Ishikawa (cell line): ENCODE measurements at regions not wholly inside any gene's neighbourhood (a gene's known extent, or its start where the extent isn't known, plus 50 kb on each side); places are given as distances from the start of the nearest gene placed in this dataset.

Experiments used
- CEBPB ChIP-seq: IDR thresholded peaks from 2 replicates; pipeline ENCODE4 v1.6.1; 2012
- EP300 ChIP-seq: IDR thresholded peaks from 2 replicates; pipeline ENCODE4 v1.6.1; 2012; ENCODE audit warnings: borderline replicate concordance
- NFIC ChIP-seq: IDR thresholded peaks from 2 replicates; pipeline ENCODE4 v1.6.1; 2012
- RAD21 ChIP-seq: IDR thresholded peaks from 2 replicates; pipeline ENCODE4 v1.6.1; 2012; ENCODE audit warnings: low read depth
- TCF12 ChIP-seq: IDR thresholded peaks from 2 replicates; pipeline ENCODE4 v1.6.1; 2012; ENCODE audit warnings: low read depth
- TF ChIP-seq, protein P1 (sequence below): IDR thresholded peaks from 2 replicates; pipeline ENCODE4 v1.6.1; 2012; ENCODE audit warnings: low read depth, mild to moderate bottlenecking
- TF ChIP-seq, protein P2 (sequence below): IDR thresholded peaks from 2 replicates; pipeline ENCODE4 v1.6.1; 2012
- TF ChIP-seq, protein P3 (sequence below): IDR thresholded peaks from 2 replicates; pipeline ENCODE4 v1.6.1; 2012

DNA sequence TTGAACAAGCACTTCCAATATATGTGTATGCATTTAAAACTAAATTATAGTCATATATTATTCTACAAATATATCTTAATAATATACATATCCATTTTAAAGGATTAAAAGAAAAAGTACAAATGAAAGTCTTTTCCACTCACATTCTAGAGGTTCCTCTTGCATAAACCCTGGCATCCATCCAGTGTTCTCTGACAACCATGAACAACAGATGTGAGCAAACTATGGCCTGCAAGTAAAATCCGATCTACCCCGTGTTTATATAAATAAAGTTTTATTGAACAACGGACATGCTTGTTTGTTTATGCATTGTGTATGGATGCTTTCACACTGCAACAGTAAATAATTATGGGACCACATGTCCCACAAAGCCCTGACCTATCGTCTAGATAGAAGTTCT lies 1122.3 kb downstream of the EPHA7 start:
- TF ChIP-seq, protein P1, sequence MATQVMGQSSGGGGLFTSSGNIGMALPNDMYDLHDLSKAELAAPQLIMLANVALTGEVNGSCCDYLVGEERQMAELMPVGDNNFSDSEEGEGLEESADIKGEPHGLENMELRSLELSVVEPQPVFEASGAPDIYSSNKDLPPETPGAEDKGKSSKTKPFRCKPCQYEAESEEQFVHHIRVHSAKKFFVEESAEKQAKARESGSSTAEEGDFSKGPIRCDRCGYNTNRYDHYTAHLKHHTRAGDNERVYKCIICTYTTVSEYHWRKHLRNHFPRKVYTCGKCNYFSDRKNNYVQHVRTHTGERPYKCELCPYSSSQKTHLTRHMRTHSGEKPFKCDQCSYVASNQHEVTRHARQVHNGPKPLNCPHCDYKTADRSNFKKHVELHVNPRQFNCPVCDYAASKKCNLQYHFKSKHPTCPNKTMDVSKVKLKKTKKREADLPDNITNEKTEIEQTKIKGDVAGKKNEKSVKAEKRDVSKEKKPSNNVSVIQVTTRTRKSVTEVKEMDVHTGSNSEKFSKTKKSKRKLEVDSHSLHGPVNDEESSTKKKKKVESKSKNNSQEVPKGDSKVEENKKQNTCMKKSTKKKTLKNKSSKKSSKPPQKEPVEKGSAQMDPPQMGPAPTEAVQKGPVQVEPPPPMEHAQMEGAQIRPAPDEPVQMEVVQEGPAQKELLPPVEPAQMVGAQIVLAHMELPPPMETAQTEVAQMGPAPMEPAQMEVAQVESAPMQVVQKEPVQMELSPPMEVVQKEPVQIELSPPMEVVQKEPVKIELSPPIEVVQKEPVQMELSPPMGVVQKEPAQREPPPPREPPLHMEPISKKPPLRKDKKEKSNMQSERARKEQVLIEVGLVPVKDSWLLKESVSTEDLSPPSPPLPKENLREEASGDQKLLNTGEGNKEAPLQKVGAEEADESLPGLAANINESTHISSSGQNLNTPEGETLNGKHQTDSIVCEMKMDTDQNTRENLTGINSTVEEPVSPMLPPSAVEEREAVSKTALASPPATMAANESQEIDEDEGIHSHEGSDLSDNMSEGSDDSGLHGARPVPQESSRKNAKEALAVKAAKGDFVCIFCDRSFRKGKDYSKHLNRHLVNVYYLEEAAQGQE: no peak
- TF ChIP-seq TCF12 (no peak), EP300 (no peak), CEBPB (no peak), RAD21 (no peak), NFIC (no peak)
- TF ChIP-seq, protein P2, sequence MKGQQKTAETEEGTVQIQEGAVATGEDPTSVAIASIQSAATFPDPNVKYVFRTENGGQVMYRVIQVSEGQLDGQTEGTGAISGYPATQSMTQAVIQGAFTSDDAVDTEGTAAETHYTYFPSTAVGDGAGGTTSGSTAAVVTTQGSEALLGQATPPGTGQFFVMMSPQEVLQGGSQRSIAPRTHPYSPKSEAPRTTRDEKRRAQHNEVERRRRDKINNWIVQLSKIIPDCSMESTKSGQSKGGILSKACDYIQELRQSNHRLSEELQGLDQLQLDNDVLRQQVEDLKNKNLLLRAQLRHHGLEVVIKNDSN: no peak
- TF ChIP-seq, protein P3, sequence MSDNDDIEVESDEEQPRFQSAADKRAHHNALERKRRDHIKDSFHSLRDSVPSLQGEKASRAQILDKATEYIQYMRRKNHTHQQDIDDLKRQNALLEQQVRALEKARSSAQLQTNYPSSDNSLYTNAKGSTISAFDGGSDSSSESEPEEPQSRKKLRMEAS: no peak
